HG03354 (cell line): ENCODE measurements at regions not wholly inside any gene's neighbourhood (a gene's known extent, or its start where the extent isn't known, plus 50 kb on each side); places are given as distances from the start of the nearest gene placed in this dataset.
"Not testable (repeated sequence)": the region's sequence is repeated elsewhere in the genome, so short reads cannot be mapped to it uniquely, and the experiment has no call there.

Experiments
- ATAC-seq: cut with Tn5 transposase; IDR thresholded peaks from one replicate; pipeline ENCODE4 v1.9.1; 2021; ENCODE audit warnings: mild to moderate bottlenecking; ENCODE audit not compliant: unreplicated experiment, poor library complexity, severe bottlenecking

- ATAC-seq = no peak
Observed at GRCh38 chr6:113659762-113660404, 197.3 kb upstream of the MARCKS start.

DNA sequence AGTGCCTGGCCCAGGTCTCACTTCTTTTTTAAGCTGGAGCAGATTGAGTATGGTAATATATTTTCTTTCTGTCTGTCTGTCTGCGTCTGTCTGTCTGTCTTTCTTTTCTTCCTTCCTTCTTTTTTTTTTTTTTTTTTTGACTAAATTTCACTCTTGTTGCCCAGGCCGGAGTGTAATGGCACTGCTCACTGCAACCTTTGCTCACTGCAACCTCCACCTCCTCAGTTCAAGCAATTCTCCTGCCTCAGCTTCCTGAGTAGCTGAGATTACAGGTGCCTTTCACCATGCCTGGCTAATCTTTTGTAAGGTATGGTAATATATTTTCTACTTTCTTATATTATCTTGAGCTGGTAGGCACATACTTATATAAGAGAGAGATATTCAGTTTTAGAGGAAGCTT lies 196.3 kb upstream of the MARCKS start:
- no peak for ATAC-seq

- peak; percentile 11 for ATAC-seq
Observed at GRCh38 chr6:113662093-113662665, 195.0 kb upstream of the MARCKS start.

DNA sequence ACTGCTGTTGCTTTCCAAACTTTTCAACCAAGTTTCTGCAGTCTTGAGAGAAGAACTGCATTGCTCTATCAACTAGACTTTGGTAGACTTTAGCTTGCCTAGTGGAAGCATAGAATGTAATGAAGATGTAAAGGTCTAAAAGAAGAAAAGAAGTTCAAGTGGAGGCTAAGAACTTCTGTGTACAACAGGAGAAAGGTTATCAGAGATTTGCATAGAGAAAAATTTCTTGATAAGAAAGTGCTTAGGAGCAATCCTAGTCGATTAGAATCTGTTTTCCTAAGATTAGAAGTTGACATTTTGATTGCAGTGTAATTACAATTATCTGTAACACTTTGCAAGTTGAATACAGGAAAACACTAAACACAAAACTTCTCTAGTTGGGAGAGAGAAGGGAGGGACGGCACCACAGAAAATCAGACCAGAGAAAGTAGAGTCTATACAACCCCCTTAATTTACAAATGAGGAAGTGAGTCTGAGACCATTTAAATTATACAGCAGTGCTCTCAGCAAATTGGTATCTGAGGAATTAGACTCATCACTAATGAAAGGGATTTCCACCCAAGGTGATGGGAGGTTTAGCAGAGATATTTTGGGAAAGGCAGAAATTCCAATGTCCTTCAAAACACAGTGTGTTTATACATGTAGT lies 194.3 kb upstream of the MARCKS start:
- ATAC-seq = peak; percentile 71

- no peak for ATAC-seq
Observed at GRCh38 chr6:113664909-113665308, 192.2 kb upstream of the MARCKS start.

DNA sequence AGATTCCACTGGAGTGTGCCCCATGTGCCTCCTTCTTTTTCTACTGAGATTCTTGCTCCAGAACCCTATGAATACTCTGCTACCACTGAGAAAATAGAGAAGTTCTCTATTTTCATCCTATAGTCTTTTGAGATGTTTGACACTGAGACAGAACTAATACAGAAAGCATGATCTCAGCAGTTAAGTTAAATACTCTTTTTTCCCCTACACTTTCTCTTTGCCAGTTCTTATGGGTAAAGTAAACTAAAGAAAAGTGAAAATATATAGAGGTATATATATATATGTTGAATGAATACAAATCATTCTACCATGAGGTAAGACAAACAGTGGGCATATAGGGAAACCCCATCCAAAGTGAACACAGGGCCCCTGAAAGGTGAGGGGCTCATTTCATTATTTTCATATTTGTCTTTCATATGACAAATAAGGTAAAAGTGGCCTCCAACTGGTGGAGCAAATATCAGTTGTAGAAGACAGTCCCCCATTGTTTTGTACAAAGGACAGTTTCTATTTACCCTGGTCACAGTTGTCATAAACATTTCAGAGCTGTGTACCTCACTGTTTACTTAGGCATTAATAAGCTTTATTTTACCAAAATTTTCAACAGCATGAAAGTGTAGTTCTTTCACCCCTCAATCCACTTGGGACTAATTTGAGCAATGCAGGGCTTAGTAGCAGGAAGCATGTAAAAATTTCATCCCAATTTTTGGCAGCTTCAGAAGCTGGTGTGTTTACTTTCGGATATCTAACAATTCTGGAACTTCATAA lies 188.3 kb upstream of the MARCKS start:
- ATAC-seq = peak; percentile 74

DNA sequence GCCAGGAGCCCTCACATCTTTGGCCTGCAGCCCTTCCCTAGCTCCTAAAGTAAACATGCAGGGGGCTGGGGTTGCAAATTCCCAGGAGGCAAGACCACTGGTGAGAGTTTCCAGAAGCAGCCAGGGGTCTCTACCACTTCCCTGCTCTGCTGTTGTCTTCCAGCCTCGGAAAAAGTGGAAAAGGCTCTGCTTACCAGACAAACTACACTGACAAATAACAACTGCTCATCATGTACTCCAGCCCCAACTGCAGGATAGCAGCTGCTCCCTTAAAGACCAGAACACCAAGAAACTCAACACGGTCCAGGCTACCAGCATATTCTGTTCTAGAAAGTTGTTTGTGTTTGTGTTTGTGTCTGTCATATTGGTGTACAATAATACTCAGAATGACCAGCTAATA lies 187.5 kb upstream of the MARCKS start:
- ATAC-seq = no peak

DNA sequence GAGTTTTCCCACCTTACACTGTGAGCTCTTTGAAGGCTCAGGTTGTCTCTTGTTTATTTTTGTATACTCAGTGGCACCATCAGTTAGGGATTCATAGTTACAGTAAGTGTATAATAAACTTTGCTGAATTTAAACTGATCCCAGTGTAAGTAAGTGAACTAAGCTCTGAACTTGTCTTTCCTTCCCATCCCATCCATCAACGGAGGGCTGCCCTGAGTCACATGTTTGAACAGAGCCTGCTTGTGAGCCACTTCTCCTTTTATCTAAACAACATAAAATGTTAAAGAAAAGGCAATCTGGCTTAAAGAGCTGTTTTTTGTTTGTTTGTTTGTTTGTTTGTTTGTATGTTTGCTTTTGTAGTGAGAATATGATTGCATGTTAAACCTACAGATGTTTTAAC lies 185.7 kb upstream of the MARCKS start:
- ATAC-seq = no peak

DNA sequence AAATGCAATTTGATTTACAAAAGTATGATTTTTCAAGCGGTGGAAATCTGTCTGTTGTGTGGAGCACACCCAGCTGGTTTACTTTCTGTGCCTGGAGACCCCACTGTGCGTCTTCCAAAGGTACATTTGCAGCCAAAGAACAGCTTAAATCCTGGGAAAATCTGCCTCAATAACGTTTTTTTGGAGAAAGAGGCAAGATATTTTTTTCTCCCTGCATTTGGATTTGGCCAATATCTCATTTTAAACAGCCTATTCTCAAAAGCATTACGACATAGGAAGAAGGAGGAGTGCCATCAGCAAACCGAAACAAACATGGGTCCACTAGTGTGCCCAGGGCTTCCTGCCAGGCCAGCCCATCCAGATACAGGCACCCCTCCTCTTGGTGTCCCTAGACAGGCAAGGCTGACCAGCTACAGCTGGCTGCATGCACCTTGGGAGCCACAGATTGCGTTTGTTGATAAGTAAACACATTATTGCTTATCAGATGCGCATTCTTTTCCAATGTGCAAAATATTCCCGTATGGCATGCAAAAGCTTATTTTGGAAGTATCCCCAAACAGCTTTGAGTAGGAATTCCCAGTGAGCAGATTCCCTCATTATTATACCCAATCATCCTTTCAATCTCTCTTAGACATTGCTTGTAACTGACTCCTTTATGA lies 184.5 kb upstream of the MARCKS start:
- ATAC-seq = no peak

DNA sequence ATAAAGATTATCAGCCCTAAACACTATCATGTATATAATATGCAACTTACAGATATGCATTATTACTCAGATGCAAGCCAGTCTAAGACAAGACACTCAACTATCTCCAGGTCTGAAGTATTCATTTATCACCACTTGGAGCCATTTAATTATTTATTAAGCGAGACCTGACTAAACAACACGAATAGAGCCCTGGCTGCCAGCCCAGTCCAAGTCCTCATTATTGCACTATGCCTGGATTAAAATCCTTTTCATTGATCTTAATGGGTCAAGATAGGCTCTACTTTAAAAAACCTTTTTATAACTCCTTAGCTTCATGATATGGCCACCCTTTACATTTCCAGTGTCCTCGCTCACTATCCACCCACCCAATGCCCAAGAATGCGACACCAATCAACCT lies 183.1 kb upstream of the MARCKS start:
- no peak for ATAC-seq

DNA sequence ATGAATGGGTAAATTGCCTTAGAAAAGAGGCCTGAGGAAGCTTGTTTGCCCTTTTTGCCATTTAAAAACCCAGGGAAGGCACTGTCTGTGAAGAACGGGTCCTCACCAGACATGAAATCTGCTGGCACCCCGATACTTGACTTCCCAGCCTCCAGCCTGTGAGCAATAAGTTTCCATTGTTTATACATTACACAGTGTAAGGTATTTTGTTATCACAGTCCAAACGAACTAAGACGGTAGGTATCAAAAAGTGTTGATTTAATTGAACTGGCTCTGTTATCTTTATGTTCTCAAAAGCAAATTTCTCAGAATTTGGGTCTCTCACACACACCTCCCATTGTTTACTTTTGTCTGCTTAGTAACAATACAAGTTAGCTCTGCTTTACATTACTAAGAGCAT lies 181.1 kb upstream of the MARCKS start:
- no peak for ATAC-seq

DNA sequence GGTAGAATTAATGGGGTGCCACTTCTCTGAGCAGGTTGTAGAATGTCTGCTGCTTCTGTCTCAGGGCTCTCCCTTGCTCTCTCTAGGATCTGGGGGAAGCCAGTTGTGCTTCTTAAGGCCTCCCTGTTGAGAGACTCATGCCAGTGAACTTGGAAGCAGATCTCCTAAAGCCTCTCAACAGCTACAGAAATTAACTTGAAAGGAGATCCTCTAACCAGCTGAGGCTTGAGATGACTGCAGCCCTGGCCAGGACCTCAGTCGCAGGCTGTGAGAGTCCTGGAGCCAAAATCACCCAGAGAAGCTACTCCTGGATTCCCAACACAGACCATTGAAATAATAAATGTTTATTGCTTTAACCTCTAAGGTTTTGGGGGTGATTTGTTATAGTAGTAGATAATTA lies 180.2 kb upstream of the MARCKS start:
- ATAC-seq = no peak

GRCh38 chr6:113679051-113679450 lies 178.1 kb upstream of the MARCKS start:
- ATAC-seq = no peak

GRCh38 chr6:113680301-113680700 lies 176.8 kb upstream of the MARCKS start:
- no peak for ATAC-seq

DNA sequence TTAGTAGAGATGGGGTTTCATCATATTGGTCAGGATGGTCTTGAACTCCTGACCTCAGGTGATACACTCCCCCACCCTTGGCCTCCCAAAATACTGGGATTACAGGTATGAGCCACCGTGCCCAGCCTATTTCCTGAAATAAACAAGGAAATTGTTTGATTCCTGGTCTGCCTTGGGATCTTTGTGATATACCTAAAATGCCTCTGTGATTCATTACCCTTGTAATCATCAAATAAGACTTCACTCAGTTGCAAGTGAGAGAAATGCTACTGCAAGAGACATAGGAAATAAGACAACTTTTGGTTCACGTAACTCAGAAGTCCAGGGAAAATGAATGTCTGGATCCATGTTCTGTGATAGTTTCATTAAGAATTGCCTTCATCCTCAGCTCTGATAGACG lies 173.2 kb upstream of the MARCKS start:
- ATAC-seq = no peak

DNA sequence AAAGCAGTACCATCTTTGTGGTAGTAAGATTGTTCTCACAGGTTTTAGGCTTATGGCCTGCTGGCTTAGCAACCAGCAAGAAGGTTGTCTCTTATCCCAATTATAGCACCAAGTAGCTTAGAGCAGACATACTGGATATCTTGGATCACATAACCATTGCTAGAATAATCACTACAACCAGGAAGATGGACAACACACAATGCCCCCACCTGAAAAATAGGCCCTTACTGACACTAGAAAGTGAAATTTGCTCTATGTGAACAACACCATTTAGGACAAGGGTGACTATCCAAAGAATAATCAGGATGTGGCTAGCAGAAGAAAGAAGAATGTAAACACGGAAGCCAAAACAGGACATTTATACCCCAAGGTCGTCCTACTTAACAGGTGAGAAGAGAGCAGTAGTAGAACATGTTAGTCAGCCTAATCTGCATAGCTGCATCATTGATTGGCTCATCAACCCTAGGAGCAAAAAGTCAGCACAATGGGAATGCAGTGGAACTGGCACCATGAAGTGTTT lies 172.7 kb upstream of the MARCKS start:
- ATAC-seq = no peak

- ATAC-seq = no peak
Observed at GRCh38 chr6:113686049-113686448, 171.1 kb upstream of the MARCKS start.

GRCh38 chr6:113689620-113690019 lies 167.5 kb upstream of the MARCKS start:
- ATAC-seq = not testable (repeated sequence)

DNA sequence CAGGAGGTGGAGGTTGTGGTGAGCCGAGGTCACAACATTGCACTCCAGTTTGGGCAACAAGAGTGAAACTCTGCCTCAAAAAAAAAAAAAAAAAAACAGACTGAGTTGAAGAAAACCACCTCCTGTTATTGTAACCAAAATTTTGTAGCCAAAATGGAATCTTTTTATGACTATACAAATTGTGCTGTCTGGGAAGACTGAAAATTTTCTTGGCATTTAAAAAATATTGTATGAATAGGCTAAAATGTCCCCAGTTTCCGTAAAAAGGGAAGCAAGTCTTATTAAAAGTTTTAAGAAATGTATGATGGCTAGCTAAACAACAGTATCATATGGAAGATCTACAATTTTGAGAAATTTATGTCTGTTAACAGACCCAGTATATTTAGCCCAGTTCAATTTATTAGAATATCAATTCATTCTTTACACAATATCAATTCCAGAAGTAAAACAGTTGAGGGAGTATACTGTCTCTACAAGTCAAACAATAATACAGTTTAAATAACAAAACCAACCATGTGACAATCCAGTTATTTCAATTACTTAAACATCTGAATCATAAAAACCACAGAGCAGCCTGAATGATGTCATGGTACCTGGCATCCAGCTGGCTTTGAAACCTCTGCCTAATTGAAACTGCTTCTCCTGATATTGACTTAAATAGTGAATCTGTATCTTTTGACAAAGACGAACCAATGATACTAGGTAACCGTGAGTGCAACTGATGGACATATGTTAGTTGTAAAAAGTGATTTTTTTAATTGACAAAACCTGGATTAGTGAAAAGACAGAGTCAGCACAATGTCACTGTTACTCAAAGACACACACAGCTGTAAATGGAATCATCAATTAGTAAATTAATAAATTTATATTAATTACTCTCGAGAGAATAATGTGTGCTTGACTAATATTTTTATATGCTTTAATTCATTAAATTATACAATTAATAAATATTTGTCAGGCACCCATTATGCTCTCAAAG lies 166.6 kb upstream of the MARCKS start:
- peak; percentile 93 for ATAC-seq
